IMR-90 (cell line): ENCODE measurements at regions not wholly inside any gene's neighbourhood (a gene's known extent, or its start where the extent isn't known, plus 50 kb on each side); places are given as distances from the start of the nearest gene placed in this dataset.

ENCODE experiments used
- ATAC-seq: fragments of 200-7000 bp; cut with Tn5 transposase; 2 replicates; pipeline ENCODE4 v1.9.1; 2020; ENCODE audit warnings: low read depth, mild to moderate bottlenecking, moderate library complexity
- BruUV-seq: library from RNA; stranded (reverse); fragments of 400-500 nt; replicated peaks from 2 replicates; lab custom pipeline; 2021; lab: Mats Ljungman, UMichigan
- CTCF ChIA-PET: fragments of 300-600 bp; formaldehyde crosslinking; extraction: SDS; loops from one replicate; lab custom pipeline; 2021; ENCODE audit warnings: antibody characterized with exemption; lab: Yijun Ruan, JAX
- POLR2A ChIA-PET: fragments of 300-600 bp; sonication (Branson Sonifier 250); formaldehyde crosslinking; loops from one replicate; lab custom pipeline; 2022; ENCODE audit warnings: antibody characterized with exemption; ENCODE audit not compliant: unreplicated experiment; lab: Charles Lee
- DNase-seq: peaks from one replicate; pipeline ENCODE4 v3.0.0; 2013
- H2AFZ ChIP-seq: replicated peaks from 2 replicates; pipeline ENCODE3; 2013; ENCODE audit warnings: low read length, mild to moderate bottlenecking; ENCODE audit not compliant: poor library complexity
- H2AK5ac ChIP-seq: 2 replicates; pipeline ENCODE4 v1.6.1; 2013; ENCODE audit warnings: low read depth, low read length, inconsistent platforms
- H2AK9ac ChIP-seq: replicated peaks from 2 replicates; pipeline ENCODE3; 2013; ENCODE audit warnings: mild to moderate bottlenecking, low read depth, low read length, moderate library complexity; ENCODE audit not compliant: poor library complexity
- H2BK120ac ChIP-seq: 2 replicates; pipeline ENCODE4 v1.6.1; 2013; ENCODE audit warnings: low read depth, low read length, inconsistent platforms
- H2BK15ac ChIP-seq: 3 replicates; pipeline ENCODE4 v1.6.1; 2013; ENCODE audit warnings: low read depth, low read length, inconsistent platforms
- H2BK20ac ChIP-seq: 2 replicates; pipeline ENCODE4 v1.6.1; 2013; ENCODE audit warnings: low read depth, mild to moderate bottlenecking, inconsistent platforms, low read length, moderate library complexity
- H2BK5ac ChIP-seq: 2 replicates; pipeline ENCODE4 v1.6.1; 2013; ENCODE audit warnings: mild to moderate bottlenecking, low read depth, low read length, inconsistent platforms; ENCODE audit not compliant: poor library complexity, severe bottlenecking
- H3K14ac ChIP-seq: replicated peaks from 2 replicates; pipeline ENCODE4 v1.6.1; 2013; ENCODE audit warnings: low read depth, low read length, inconsistent platforms
- H3K18ac ChIP-seq: 2 replicates; pipeline ENCODE4 v1.6.1; 2013; ENCODE audit warnings: low read depth, low read length, control low read depth
- H3K23ac ChIP-seq: 2 replicates; pipeline ENCODE4 v1.6.1; 2013; ENCODE audit warnings: low read depth, low read length, inconsistent platforms
- H3K27ac ChIP-seq: 2 replicates; pipeline ENCODE4 v1.5.1; 2013; ENCODE audit warnings: mild to moderate bottlenecking, control low read depth, low read length; ENCODE audit not compliant: insufficient read depth
- H3K27me3 ChIP-seq: 2 replicates; pipeline ENCODE4 v1.6.1; 2013; ENCODE audit warnings: low read length; ENCODE audit not compliant: control insufficient read depth, insufficient read depth
- H3K36me3 ChIP-seq: 2 replicates; pipeline ENCODE4 v1.6.1; 2013; ENCODE audit warnings: low read length, mixed read lengths; ENCODE audit not compliant: control insufficient read depth, insufficient read depth
- H3K4ac ChIP-seq: 2 replicates; pipeline ENCODE4 v1.6.1; 2013; ENCODE audit warnings: low read depth, low read length, inconsistent platforms
- H3K4me1 ChIP-seq: 2 replicates; pipeline ENCODE4 v1.6.1; 2013; ENCODE audit warnings: low read length, mixed read lengths; ENCODE audit not compliant: control insufficient read depth, insufficient read depth
- H3K4me2 ChIP-seq: 2 replicates; pipeline ENCODE4 v1.6.1; 2013; ENCODE audit warnings: low read depth, mild to moderate bottlenecking, control low read depth, low read length, moderate library complexity
- H3K4me3 ChIP-seq: 2 replicates; pipeline ENCODE4 v1.5.1; 2013; ENCODE audit warnings: low read depth, mild to moderate bottlenecking, control low read depth, low read length, moderate library complexity; ENCODE audit not compliant: insufficient read depth
- H3K56ac ChIP-seq: 2 replicates; pipeline ENCODE4 v1.6.1; 2013; ENCODE audit warnings: low read length, inconsistent platforms; ENCODE audit not compliant: insufficient read depth; ENCODE audit errors: extremely low read depth
- H3K79me1 ChIP-seq, 2 experiments: 2 replicates each; pipeline ENCODE4 v1.6.1; 2013; ENCODE audit warnings: low read length in 2 of 2, inconsistent platforms in 1 of 2, low read depth in 1 of 2
- H3K9ac ChIP-seq: 2 replicates; pipeline ENCODE4 v1.6.1; 2013; ENCODE audit warnings: low read depth, low read length, control low read depth
- H3K9me1 ChIP-seq: 2 replicates; pipeline ENCODE4 v1.6.1; 2013; ENCODE audit warnings: low read length, inconsistent platforms; ENCODE audit not compliant: insufficient read depth
- H3K9me3 ChIP-seq: 2 replicates; pipeline ENCODE4 v1.6.1; 2013; ENCODE audit warnings: low read length; ENCODE audit not compliant: control insufficient read depth, insufficient read depth
- H4K20me1 ChIP-seq: 2 replicates; pipeline ENCODE4 v1.6.1; 2013; ENCODE audit warnings: low read length, inconsistent platforms; ENCODE audit not compliant: insufficient read depth
- H4K5ac ChIP-seq: 2 replicates; pipeline ENCODE4 v1.6.1; 2013; ENCODE audit warnings: mild to moderate bottlenecking, low read depth, low read length, control low read depth
- H4K8ac ChIP-seq, 2 experiments: 2 replicates each; pipeline ENCODE4 v1.6.1; 2013; ENCODE audit warnings: low read depth in 2 of 2, low read length in 2 of 2, control low read depth in 1 of 2, inconsistent platforms in 1 of 2
- H4K91ac ChIP-seq: 2 replicates; pipeline ENCODE4 v1.6.1; 2013; ENCODE audit warnings: low read depth, low read length, inconsistent platforms; ENCODE audit not compliant: insufficient read depth
- CEBPB ChIP-seq: IDR thresholded peaks from 2 replicates; pipeline ENCODE4 v1.6.1; 2012; ENCODE audit warnings: low read depth, low read length, improper control_type of control experiment
- CHD1 ChIP-seq: IDR thresholded peaks from 2 replicates; pipeline ENCODE4 v1.6.1; 2012; ENCODE audit warnings: low read depth, low read length, improper control_type of control experiment
- CTCF ChIP-seq: conservative IDR thresholded peaks from 2 replicates; pipeline ENCODE4 v1.5.1; 2012; ENCODE audit warnings: mild to moderate bottlenecking, low read depth, low read length, improper control_type of control experiment
- MXI1 ChIP-seq: IDR thresholded peaks from 2 replicates; pipeline ENCODE4 v1.6.1; 2012; ENCODE audit warnings: low read depth, mild to moderate bottlenecking, low read length, moderate library complexity, borderline replicate concordance
- USF2 ChIP-seq: fragments of 150-350 bp; IDR thresholded peaks from 2 replicates; pipeline ENCODE4 v1.6.1; 2017; ENCODE audit warnings: mild to moderate bottlenecking, antibody characterized with exemption, low read length, low read depth
- WGBS, 2 experiments: methylation state at CpG; one replicate each; pipeline versions ENCODE4 v1.1.5 to v1.1.7; 2013; ENCODE audit warnings: missing lambda C conversion rate in 2 of 2; ENCODE audit not compliant: insufficient read length in 1 of 2; ENCODE audit errors: extremely low coverage in 2 of 2; 5-methylcytosine and 5-hydroxymethylcytosine counted together
- dilution Hi-C: fragments of 300-500 bp; cut with HindIII; formaldehyde crosslinking; loops from one replicate; pipeline ENCODE4 v1.14.3; 2018; ENCODE audit warnings: low sequenced_read_pairs; ENCODE audit not compliant: unreplicated experiment
- in situ Hi-C: fragments of 300-500 bp; cut with MboI; formaldehyde crosslinking; loops from 3 replicates; pipeline ENCODE4 v1.14.3; 2019; ENCODE audit warnings: low sequenced_read_pairs, inconsistent platforms, mixed read lengths
- intact Hi-C: fragments of 100-400 bp; cut with micrococcal nuclease; formaldehyde crosslinking; loops from 2 replicates; pipeline ENCODE4 v1.10.0; 2022
- TF ChIP-seq, protein P1 (sequence below): fragments of 150-350 bp; IDR thresholded peaks from 2 replicates; pipeline ENCODE4 v1.6.1; 2016; ENCODE audit warnings: low read depth, mild to moderate bottlenecking, low read length, moderate library complexity, borderline replicate concordance

- no peak overlapping the region for H4K91ac ChIP-seq
- H2AK5ac ChIP-seq = no peak overlapping the region
- BruUV-seq = no TSS peak
- H2AK9ac ChIP-seq = no peak overlapping the region
- dilution Hi-C loops (no loop called here), intact Hi-C loops (no loop called here), in situ Hi-C loops (no loop called here)
- ATAC-seq = no peak
- no peak overlapping the region for H4K5ac ChIP-seq
- no peak overlapping the region for H2BK5ac ChIP-seq
- H2BK15ac ChIP-seq = no peak overlapping the region
- no peak for TF ChIP-seq CTCF
- no peak for TF ChIP-seq CHD1
- TF ChIP-seq MXI1 = no peak
- TF ChIP-seq USF2 = no peak
- TF ChIP-seq, protein P1, sequence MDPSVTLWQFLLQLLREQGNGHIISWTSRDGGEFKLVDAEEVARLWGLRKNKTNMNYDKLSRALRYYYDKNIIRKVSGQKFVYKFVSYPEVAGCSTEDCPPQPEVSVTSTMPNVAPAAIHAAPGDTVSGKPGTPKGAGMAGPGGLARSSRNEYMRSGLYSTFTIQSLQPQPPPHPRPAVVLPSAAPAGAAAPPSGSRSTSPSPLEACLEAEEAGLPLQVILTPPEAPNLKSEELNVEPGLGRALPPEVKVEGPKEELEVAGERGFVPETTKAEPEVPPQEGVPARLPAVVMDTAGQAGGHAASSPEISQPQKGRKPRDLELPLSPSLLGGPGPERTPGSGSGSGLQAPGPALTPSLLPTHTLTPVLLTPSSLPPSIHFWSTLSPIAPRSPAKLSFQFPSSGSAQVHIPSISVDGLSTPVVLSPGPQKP = no peak
- no peak for TF ChIP-seq CEBPB
- no peak overlapping the region for H3K14ac ChIP-seq
- WGBS, 2 experiments = no CpG with 5 or more reads among the region's 4 CpGs
- H3K23ac ChIP-seq = no peak overlapping the region
- no peak overlapping the region for H3K18ac ChIP-seq
- no peak overlapping the region for H4K8ac ChIP-seq
- no peaks in the 10 kb centered on the region for H3K27me3 ChIP-seq
- H3K4ac ChIP-seq = no peak overlapping the region
- H2BK20ac ChIP-seq = no peak overlapping the region
- H4K20me1 ChIP-seq = no peaks in the 10 kb centered on the region
- no peaks in the 10 kb centered on the region for H3K9me1 ChIP-seq
- H3K9me3 ChIP-seq = no peaks in the 10 kb centered on the region
- ChIA-PET POLR2A (no interaction called here), CTCF (no interaction called here)
- no peak overlapping the region for H3K4me2 ChIP-seq
- H3K56ac ChIP-seq = no peak overlapping the region
- no peaks in the 10 kb centered on the region for H3K4me1 ChIP-seq
- H3K27ac ChIP-seq = no peak overlapping the region
- H2BK120ac ChIP-seq = no peak overlapping the region
- H2AFZ ChIP-seq = no peak overlapping the region
- H3K9ac ChIP-seq = no peak overlapping the region
- DNase-seq = no peak
- no peaks in the 10 kb centered on the region for H3K36me3 ChIP-seq
- H3K4me3 ChIP-seq = no peak overlapping the region
- H3K79me1 ChIP-seq = no peaks in the 10 kb centered on the region
These were observed 1159.1 kb upstream of the CDH8 start for GRCh38 chr16:63195336-63195735.
